ENCODE measurements at regions not wholly inside any gene's neighbourhood (a gene's known extent, or its start where the extent isn't known, plus 50 kb on each side); places are given as distances from the start of the nearest gene placed in this dataset.

DNA sequence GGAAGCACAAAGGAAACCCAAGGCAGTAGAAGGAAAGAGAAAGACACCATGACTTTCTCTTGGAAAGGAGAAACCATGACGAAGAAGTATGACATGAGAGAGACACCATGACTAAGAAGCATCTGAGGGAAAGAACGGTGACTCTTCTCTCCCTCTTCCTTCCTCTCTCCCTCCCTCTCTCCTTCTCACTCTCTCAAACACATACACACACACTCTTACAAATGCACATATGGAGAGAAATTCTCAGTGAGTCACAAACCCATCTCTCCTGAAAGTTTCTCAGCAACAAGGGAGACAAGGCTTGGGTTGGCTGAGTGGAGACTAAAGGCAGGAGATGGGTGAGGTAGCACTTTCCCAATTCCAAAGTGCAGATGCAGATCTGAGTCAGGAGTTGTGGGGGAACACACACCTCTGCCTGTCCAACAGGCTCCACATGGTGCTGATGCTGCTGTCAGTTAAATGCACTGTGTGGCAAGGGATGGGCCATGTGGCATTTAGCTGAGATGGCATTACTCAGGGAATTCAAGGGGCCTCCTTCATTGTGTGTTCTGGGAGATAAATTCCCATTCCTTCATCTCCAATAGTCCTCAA lies 336.7 kb upstream of the C16orf82 start:
- DNase-seq: no peak

DNA sequence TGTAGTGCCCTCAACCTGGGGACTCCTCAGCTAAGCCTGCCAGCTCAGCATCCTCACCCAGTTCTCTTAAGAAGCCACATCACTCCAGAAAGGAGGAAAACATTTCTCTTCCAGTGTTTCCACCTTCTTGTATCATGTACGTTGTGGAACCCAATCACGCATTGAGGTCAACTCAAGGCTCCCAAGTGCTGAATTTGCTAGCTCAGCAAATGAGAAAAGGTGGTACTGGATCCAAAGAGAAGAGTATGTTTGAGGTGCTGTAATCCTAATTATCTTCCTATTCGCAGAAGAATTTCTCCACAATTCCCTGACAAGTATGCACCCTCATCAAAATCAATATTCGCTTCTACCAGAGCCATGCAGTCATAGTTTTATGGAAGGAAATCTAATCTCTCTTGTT lies 335.0 kb upstream of the C16orf82 start:
- DNase-seq: no peak

DNA sequence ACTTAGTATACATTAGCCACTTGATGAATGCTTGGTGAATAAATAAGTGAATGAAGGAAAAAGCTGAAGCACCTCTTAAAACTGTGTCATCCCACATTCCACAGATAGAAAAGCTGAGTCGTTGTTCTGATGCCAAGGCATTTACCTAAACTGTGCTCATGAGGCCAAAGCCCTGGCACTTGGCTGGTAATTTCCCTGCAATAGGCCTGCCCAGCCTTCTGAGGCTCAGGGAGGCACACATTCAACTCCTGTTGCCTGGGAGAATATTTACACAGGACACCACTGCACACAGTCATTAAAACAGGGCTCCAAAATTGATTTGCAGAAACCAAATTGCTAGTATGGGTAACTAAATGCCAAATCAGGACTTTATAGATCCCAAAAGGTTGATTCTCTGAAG lies 333.0 kb upstream of the C16orf82 start:
- DNase-seq: no peak

DNA sequence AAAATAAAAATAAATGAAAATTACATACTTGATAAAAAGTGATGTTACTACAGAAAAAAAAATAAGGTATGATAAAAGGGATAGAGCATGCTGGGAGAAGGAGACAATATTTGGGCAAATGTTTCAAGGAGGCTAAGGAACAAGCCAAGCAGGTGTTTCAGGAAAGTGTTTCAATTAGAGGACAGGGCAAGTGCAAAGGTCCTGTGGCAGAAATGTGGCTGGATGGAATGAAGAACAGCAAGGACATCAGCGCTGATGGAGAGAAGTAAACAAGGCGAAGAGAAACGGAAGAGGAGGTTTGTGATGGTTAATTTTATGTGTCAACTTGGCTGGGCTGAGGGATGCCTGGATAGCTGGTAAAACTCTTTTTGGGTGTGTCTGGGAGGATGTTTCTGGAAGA lies 331.2 kb upstream of the C16orf82 start:
- no peak for DNase-seq

DNA sequence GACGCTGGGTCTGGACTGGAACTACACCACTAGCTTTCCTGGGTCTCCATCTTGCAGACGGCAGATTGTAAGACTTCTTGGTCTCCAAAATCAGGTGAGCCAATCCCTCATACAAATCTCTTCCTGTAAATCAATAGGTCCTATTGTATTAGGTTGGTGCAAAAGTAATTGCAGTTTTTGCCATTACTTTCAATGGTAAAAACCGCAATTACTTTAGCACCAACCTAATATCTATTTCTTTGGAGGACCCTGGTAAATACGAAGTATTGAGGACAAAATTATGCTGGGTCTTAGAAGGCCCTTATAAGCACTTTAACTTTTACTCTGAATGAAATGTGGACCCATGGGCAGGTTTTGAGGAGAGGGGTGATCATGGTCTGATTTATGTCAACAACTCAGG lies 330.6 kb upstream of the C16orf82 start:
- no peak for DNase-seq

DNA sequence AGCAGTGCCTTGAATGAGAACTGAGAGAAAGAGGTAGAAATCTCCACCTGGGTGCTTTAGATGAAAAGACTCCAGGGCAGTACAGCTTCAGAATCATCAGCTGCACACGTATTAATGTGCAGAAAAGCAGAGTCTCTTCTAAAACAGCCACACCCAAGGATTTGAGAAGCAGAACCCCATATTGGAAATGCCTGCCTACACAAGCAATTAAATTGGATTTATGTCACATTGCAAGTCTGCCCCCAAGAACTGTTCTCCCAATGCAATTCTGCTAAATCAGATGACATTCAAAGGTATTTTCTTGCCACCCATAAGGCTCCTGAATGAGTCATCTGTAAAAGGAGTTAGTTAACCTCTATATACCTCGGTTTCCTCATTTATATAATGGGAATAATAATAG lies 326.0 kb upstream of the C16orf82 start:
- no peak for DNase-seq

DNA sequence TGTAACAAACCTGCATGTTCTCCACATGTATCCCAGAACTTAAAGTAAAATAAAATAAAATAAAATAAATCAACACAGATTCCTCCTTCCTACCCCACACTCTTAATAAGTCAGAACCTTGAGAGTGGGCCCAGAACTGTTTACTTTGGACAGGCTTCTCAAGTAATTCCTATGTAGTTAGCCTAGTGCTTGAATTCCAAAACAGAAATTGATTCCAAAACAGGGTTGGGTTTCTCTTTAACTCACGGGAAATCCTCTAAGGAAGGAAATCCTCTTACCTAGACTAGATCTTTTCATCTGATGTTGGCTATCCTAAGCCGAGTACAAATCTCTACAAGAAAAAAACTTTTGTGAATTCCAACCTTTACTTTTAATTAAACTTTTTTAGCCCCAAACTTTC lies 324.7 kb upstream of the C16orf82 start:
- DNase-seq: no peak

DNA sequence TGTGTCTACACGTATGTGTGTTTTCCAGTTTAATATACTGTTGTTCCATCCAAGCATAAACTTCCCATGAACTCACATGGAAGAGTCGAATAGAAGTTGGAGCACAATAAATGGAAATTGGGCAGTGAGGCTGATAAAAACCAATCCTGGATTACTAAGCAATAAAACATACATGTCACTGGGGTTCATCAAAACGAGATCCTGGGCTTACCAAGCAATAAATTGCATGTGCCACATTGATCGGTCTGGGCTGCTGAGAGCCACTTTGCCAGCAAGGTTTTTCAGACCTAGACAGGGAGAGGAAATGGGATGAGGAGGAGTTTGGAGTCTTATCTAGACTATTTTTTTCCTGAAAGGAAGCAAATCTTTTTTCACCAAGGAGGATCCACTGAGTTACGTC lies 322.3 kb upstream of the C16orf82 start:
- no peak for DNase-seq

DNA sequence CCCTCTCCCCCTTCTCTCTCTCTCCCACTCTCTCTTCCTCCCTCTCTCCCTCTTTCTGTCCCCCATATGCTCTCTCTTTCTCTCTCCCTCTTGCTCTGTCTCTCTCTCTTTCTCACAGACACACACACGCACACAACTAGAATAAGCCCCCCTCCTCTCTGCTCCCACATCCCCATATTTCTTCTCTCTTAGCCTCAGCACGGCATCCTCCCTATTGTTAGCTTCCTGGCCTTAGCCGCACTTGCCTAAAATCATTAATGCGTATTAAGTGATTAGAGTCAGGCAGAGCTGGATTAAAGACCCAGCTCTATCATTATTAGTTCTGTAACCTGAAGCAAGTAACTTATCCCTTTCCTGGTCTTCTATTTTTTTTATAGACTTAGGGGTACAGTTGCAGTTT lies 319.0 kb upstream of the C16orf82 start:
- DNase-seq: no peak

DNA sequence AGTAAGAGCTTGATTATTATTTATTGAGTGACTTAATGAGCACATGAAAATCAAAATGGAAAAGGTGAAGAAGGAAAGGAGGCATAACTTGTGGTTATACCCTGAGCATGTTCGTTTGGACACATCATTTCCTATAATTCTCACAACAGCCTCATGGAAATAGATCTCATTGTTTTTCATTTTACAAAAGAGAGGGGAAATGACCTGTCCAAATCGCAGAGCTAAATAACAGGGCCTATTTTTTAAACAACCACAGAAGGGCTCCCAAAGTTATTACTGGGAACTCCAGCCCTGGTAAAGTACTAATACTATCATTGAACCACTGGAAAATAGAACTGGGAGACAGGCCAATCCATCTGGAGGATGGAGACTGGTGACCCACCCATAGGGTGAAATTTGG lies 317.7 kb upstream of the C16orf82 start:
- DNase-seq: no peak

DNA sequence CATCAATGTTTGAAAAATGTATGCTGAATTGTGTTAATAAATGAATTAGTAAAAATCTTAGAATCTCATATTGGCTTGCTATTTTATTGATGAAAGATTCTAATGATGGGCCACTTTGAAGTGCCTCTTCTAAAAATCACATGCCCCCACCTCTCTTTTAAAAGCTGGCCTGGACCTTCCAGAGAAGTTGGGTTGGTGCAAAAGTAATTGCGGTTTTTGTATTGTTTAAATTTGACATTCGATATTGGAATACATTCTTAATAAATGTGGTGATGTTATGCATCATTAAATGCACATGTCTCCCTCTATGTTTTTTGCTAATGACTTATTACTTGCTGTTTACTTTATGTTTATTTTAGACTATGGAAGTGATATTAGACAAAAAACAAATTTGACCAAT lies 314.6 kb upstream of the C16orf82 start:
- DNase-seq: no peak

DNA sequence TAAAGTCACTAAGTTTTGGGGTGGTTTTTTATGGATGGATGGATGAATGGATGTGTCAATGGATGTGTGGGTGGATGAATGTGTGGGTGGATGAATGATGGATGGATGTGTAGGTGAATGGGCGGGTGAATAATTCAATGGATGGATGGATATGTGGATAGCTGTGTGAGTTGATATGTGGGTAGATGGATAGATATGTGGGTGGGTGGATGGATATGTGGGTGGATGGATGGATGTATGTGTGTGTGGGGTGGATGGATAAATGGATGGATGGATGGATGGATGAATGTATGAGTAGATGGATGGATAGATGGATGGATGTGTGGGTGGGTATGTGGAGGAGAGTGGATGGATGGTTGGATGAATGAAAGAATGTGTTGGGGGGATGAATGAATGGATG lies 310.1 kb upstream of the C16orf82 start:
- DNase-seq: no peak

DNA sequence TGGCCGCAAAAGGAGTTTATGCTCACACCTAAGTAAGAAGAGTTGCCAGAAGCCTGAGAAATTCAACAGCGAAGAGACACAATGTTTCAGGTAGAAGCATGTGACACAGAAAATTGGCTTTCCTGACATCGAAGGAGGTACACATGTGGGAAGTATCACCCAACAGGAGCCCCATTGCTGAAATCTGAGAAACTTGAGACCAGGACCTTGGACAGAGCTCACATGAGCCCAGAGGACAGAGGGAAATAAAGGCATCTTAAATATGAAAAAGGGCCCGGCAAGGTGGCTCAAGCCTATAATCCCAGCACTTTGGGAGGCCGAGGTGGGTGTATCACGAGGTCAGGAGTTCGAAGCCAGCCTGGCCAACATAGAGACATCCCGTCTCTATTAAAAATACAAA lies 304.1 kb upstream of the C16orf82 start:
- DNase-seq: no peak

DNA sequence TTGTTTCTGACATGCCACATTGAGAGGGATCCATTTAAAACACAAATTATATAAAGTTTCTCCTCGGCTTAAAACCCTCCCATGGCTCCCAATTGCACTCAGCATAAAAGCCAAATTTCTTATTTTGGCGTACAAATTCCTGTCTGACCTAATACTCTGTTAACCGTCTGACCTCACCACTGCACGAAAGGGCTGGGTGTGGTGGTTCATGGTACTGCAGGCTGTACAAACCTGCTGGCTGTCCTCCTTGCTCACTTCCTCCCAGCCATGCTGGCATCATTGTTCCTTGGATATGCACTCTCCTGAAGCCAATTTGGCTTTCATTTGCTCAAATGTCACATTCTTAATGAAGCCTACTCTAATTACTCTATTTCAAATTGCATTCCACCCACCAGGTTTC lies 301.6 kb upstream of the C16orf82 start:
- DNase-seq: no peak

DNA sequence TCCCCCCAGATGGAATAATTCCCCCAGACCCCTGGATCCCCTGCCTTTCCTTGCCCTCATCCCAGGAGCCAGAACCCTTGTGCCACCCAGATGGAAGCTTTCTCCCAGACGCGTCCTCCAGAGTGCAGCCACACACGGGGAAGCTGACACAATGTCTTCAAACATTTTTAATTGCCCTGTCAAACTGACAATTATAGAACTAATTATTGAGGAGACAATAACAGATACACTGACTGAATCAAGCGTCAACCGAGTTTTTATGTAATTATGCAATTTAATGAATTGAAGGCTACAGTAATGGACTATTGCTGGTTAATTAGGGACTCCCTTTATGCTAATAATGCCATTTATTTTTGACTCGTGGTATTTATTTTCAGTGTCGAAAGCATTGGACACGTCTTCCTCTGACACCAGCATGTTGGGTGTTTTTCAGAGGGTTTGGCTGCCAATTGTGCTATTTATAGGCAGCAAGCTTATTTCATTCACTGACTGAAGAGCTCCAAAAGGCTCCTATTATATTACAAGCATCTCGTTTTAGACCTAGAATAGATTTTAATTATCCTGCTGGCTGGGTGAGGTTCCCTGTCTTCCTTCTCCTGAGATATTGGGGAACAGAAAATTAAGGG lies 298.2 kb upstream of the C16orf82 start:
- no peak for DNase-seq

DNA sequence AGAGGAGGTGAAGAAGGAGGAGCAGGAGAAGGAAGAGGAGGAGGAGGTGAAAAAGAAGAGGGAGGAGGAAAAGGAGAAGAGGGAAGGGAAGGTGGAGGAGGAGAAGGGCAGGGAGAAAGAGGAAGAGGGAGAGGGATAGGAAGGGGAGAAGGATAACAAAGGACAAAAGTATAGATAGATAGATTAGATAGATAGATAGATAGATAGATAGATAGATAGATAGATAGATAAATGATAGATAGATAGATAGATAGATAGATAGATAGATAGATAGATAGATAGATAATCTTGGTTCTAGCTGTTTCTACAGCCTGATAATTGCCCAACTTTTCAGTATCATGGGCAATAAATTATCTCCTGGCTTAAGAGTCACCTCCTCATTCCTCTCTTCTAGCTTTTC lies 296.2 kb upstream of the C16orf82 start:
- no peak for DNase-seq

DNA sequence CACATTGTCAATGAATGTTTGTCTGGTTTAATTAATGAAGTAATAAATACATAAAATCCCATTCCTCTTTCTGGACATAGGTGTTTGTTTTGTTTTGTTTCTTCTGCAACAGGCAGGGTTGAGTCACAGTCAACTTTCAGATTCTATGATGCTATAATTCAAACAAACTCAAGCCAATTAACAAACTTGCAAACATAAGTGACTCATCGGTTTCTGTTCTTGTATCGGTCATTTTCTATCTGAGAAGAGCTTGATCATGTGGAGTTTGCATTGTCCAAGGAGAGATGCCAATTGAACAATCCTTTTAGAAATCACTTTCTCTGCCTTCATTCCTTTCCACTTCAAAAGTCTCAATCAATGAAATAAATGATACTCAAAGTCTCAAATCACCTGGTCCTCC lies 294.2 kb upstream of the C16orf82 start:
- DNase-seq: no peak

DNA sequence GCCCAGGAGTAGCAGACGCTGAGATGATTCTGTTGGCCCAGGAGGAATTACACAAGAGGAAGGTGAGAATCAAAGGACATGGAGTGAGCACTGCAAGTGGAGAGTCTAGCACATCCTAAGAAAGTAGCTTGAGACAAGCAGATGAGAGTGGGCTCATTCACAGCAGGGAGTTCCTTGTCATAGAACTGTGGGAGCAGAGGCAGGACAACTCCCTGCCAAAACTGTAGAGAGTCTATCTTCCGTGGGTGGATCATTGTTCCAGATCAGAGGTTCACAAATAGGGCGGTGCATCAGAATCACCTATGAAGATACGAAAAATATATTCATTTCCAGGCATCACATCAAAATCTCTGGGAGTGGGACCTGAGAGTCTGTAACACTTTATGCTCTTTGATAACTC lies 288.9 kb upstream of the C16orf82 start:
- DNase-seq: no peak

DNA sequence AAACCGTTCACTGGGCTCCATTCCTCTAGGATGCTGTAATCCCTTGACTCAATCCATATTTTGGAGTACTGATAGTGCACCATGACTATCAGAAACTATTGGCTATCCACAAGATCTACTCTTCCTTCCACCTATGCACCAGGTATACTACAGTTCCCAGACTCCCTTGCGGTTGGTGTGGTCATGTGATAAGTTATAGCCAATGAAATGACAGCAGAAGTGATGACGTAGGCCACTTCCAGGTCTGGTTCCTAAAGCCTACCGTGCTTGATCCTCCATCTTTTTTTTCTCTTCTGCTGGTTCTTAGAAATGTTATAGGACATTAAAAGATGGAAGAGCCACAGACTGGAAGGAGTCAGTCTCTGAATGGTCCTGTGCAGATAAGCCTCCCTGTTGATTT lies 278.8 kb upstream of the C16orf82 start:
- DNase-seq: no peak

DNA sequence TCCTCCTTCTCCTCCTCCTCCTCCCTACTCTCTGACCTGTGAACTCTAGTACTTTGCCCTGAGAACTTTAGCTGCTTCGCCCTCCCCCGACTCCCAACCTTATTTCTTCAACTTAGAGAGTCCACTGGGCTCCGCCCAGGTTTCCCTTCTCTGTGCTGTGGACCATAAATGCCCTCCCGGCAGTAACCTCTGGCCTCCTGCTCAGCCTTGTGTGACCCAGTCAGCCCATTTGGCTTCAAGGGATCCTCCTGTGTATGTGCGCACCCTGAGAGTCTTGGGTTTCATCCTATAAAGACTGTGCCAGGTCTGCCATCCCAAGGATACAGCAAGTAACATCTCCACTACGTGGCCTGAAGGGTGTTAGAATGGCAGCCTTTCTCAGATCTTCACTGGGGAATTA lies 275.6 kb upstream of the C16orf82 start:
- DNase-seq: no peak

DNA sequence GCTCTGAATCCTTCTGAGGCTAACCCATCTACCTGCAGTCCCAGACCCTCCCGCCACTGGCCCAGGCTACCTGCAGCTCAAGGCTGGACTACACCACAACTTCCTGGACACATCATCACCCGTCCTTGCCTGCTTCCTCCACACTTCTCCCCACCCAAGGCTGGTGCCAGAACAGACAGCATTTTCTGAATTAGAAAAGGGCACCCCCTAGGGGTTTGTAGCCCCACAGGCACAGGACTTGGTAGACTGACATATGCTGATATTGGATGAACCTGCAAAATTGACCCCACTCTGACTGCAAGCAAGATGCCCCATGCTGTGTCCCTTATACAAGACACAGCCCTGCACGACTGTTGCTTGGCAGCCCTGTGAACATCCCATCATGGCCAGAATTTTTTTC lies 271.5 kb upstream of the C16orf82 start:
- DNase-seq: no peak

DNA sequence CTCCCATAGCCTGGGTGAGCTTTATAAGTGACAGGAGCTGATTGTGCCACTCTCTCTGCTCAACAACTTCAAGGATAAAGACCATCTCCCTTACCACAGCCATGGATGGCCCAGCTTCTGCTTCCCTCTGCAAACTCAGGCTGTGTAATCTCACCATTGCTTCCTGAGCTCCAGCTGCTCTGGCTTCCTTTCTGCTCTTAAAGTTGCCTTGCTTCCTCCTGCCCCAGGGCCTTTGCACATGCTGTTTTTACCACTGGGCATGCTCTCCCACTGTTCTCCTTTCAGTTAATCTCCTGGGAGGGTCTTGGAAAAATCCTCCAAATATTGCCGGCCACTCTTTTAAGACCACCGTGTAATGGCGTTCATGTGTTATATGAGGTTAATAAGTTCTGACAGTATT lies 265.1 kb upstream of the C16orf82 start:
- DNase-seq: no peak

DNA sequence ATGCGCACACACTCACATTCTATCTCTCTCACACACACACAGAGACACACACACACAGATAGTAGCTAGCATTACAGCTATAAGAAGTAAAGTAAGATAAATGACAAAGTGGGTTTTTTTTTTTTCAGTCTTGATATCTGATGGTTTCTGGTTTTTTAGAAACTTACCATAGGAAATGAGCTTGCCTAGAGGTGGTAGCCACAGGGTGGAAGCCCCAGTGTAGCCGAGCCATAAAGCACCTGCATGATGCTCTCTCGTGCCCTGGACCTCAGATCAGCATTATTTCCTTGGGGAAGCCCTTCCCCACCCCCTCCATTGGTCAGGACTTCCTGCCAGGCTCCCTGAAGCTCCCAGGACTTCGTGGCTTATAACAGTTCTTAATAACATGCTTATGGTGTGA lies 264.3 kb upstream of the C16orf82 start:
- DNase-seq: no peak

DNA sequence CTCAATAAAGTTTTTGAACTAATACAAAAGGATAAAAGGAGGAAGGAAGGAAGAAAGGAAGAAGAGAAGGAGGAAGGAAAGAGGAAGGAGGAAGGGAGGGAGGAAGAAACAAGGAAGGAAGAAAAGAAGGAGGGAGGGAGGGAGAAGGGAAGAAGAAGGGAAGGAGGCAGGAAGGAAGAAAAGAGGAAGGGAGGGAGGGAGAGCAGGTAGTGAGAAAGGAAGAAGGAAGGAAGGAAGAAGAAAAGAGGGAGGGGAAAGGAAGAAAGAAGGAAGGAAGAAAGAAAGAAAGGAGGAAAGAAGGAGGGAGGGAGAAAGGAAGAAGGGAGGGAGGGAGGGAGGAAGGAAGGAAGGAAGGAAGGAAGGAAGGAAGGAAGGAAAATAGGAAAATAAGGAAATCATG lies 263.8 kb upstream of the C16orf82 start:
- DNase-seq: no peak

DNA sequence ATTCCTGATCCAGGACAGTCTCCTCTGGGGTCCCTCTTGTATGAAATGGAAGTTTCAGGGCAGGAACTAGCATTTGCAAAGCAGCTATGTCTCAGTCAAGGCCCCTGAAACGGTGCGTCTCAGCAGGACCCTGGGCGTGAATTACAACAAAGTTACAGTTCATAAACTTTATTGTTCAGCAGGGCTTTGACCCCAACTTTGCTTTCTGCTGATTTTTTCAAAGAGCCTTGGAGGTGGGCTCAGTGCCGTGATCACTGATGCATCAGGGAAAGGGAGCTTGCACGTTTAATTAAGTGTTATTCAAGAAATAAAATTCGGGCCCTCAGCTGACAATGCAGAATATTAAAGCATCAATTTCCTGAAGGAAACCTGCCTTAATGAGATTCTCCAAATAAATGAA lies 260.1 kb upstream of the C16orf82 start:
- no peak for DNase-seq

DNA sequence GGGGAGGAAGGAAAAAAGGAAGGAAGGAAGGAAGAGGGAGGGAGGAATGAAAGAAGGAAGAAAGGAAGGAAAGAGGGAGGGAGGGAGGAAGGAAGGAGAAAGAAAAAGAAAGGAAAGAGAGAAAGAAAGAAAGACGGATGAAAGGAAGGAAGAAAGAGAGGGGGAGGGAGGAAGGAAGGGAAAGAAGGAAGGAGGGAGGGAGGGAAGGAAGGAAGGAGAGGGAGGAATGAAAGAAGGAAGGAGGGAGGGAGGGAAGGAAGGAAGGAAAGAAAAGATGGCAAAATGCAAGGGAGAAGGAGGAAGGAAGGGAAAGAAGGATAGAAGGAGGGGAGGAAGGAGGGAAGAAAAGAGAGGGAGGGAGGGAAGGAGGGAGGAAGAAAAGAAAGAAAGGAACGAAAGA lies 257.3 kb upstream of the C16orf82 start:
- DNase-seq: no peak

Measured in CD4-positive, alpha-beta T cell treated with Interleukin-17A for 4 hours (primary cell).